GM12891 (cell line): ENCODE measurements at regions not wholly inside any gene's neighbourhood (a gene's known extent, or its start where the extent isn't known, plus 50 kb on each side); places are given as distances from the start of the nearest gene placed in this dataset.

Experiments used
- DNase-seq: peaks from one replicate; pipeline ENCODE4 v3.0.0; 2011; ENCODE audit warnings: low spot score; ENCODE audit not compliant: insufficient read length
- FAIRE-seq: peaks from 2 replicates; lab custom pipeline; 2011; peaks lifted over from hg19 to GRCh38; lab: Jason Lieb, UNC
- PAX5 ChIP-seq: IDR thresholded peaks from 2 replicates; pipeline ENCODE4 v1.6.1; 2011; ENCODE audit warnings: low read length, moderate library complexity, mild to moderate bottlenecking; ENCODE audit not compliant: insufficient read depth, severe bottlenecking
- POLR2A ChIP-seq: IDR thresholded peaks from 2 replicates; pipeline ENCODE4 v1.6.1; 2011; ENCODE audit warnings: low read depth, low read length, control low read depth
- POLR2AphosphoS5 ChIP-seq: IDR thresholded peaks from 2 replicates; pipeline ENCODE4 v1.6.1; 2011; ENCODE audit warnings: low read depth, low read length, control low read depth
- POU2F2 ChIP-seq: IDR thresholded peaks from 2 replicates; pipeline ENCODE4 v1.6.1; 2011; ENCODE audit warnings: low read depth, mild to moderate bottlenecking, control low read depth, low read length, moderate library complexity
- SPI1 ChIP-seq: IDR thresholded peaks from 2 replicates; pipeline ENCODE4 v1.6.1; 2011; ENCODE audit warnings: low read depth, low read length, control low read depth
- TAF1 ChIP-seq: IDR thresholded peaks from 2 replicates; pipeline ENCODE4 v1.6.1; 2011; ENCODE audit warnings: low read depth, low read length, control low read depth

GRCh38 chr14:71665157-71665556 is 267.1 kb upstream of the RGS6 start:
- FAIRE-seq: no peak
- DNase-seq: no peak
- TF ChIP-seq PAX5 (no peak), TAF1 (no peak), POU2F2 (no peak), POLR2AphosphoS5 (no peak), SPI1 (no peak), POLR2A (no peak)

GRCh38 chr14:71665781-71666180 is 266.4 kb upstream of the RGS6 start:
- no peak for DNase-seq
- no peak for FAIRE-seq
- no peak for TF ChIP-seq TAF1
- TF ChIP-seq POLR2AphosphoS5: no peak
- no peak for TF ChIP-seq POLR2A
- TF ChIP-seq POU2F2: no peak
- no peak for TF ChIP-seq PAX5
- no peak for TF ChIP-seq SPI1

GRCh38 chr14:71666571-71667145 is 265.6 kb upstream of the RGS6 start:
- TF ChIP-seq SPI1 (no peak), POLR2A (no peak), POU2F2 (no peak), POLR2AphosphoS5 (no peak), PAX5 (no peak), TAF1 (no peak)
- FAIRE-seq: no peak

GRCh38 chr14:71668186-71668912 is 263.9 kb upstream of the RGS6 start:
- TF ChIP-seq PAX5 (no peak), SPI1 (no peak), TAF1 (no peak), POU2F2 (no peak), POLR2A (no peak), POLR2AphosphoS5 (no peak)
- DNase-seq: no peak
- FAIRE-seq: no peak

More at GRCh38 chr14:71666571-71667145, 265.6 kb upstream of the RGS6 start:
- no peak for DNase-seq

- no peak for FAIRE-seq
- TF ChIP-seq POLR2A (no peak), TAF1 (no peak)
- no peak for DNase-seq
Observed at GRCh38 chr14:71672596-71672995, 259.6 kb upstream of the RGS6 start.

GRCh38 chr14:71675126-71675899 is 256.9 kb upstream of the RGS6 start:
- TF ChIP-seq POLR2A (no peak), POU2F2 (no peak), PAX5 (no peak), POLR2AphosphoS5 (no peak), TAF1 (no peak), SPI1 (no peak)
- FAIRE-seq (no peak), DNase-seq (no peak)

GRCh38 chr14:71675900-71676287 is 256.3 kb upstream of the RGS6 start:
- DNase-seq (no peak), FAIRE-seq (no peak)
- TF ChIP-seq POU2F2 (no peak), SPI1 (no peak), PAX5 (no peak), POLR2A (no peak), POLR2AphosphoS5 (no peak), TAF1 (no peak)

GRCh38 chr14:71680736-71681387 is 251.4 kb upstream of the RGS6 start:
- FAIRE-seq (no peak), DNase-seq (no peak)
- TF ChIP-seq POLR2A (no peak), SPI1 (no peak), TAF1 (no peak)

- FAIRE-seq (no peak), DNase-seq (no peak)
- no peak for TF ChIP-seq SPI1
- no peak for TF ChIP-seq POLR2A
- no peak for TF ChIP-seq POLR2AphosphoS5
- TF ChIP-seq POU2F2: no peak
- no peak for TF ChIP-seq TAF1
- TF ChIP-seq PAX5: no peak
Observed at GRCh38 chr14:71682337-71682736, 249.9 kb upstream of the RGS6 start.
